CD4-positive, alpha-beta memory T cell (primary cell): ENCODE measurements at regions not wholly inside any gene's neighbourhood (a gene's known extent, or its start where the extent isn't known, plus 50 kb on each side); places are given as distances from the start of the nearest gene placed in this dataset.

Experiments
- CTCF ChIA-PET: fragments of 350-600 bp; sonication (Branson Sonifier 250); formaldehyde crosslinking; loops from one replicate; lab custom pipeline; 2021; ENCODE audit warnings: inconsistent platforms; ENCODE audit not compliant: partially characterized antibody; lab: Charles Lee
- POLR2A ChIA-PET: fragments of 350-600 bp; sonication (Branson Sonifier 250); formaldehyde crosslinking; loops from one replicate; lab custom pipeline; 2021; ENCODE audit not compliant: partially characterized antibody; lab: Charles Lee
- DNase-seq, 5 donors: peaks; one replicate each; pipeline versions ENCODE4 v3.0.0 to v3.0.0-alpha.2; 2020 to 2022; ENCODE audit warnings: mixed read lengths in 1 of 5
- H3K27ac ChIP-seq: one replicate; pipeline ENCODE4 v1.7.0; 2013; ENCODE audit warnings: low read depth, low read length
- H3K27me3 ChIP-seq: 2 replicates; pipeline ENCODE4 v1.7.0; 2013; ENCODE audit warnings: mild to moderate bottlenecking, low read length, moderate library complexity; ENCODE audit not compliant: insufficient read depth
- H3K36me3 ChIP-seq: 2 replicates; pipeline ENCODE4 v1.7.0; 2013; ENCODE audit warnings: mild to moderate bottlenecking, low read length, moderate library complexity; ENCODE audit not compliant: insufficient read depth
- H3K4me1 ChIP-seq: 2 replicates; pipeline ENCODE4 v1.7.0; 2013; ENCODE audit warnings: mild to moderate bottlenecking, low read length, moderate library complexity; ENCODE audit not compliant: insufficient read depth
- H3K4me3 ChIP-seq, 2 donors: one replicate each; pipeline ENCODE4 v1.7.0; 2013; ENCODE audit warnings: low read length in 2 of 2, mild to moderate bottlenecking in 1 of 2
- H3K9me3 ChIP-seq, 2 donors: one replicate each; pipeline ENCODE4 v1.7.0; 2013; ENCODE audit warnings: low read length in 2 of 2, control low read depth in 1 of 2; ENCODE audit not compliant: control insufficient read depth in 1 of 2
- H3K27ac Mint-ChIP-seq, 7 donors: one replicate each; pipeline ENCODE4 v1.8.0; 2020 to 2021; ENCODE audit warnings: mixed read lengths in 7 of 7, mild to moderate bottlenecking in 6 of 7, inconsistent platforms in 3 of 7, moderate library complexity in 3 of 7
- H3K27me3 Mint-ChIP-seq, 2 donors: one replicate each; pipeline ENCODE4 v1.8.0; 2020 to 2021; ENCODE audit warnings: mixed read lengths in 2 of 2
- H3K36me3 Mint-ChIP-seq, 2 donors: one replicate each; pipeline ENCODE4 v1.8.0; 2020 to 2021; ENCODE audit warnings: mixed read lengths in 2 of 2, inconsistent platforms in 1 of 2, mild to moderate bottlenecking in 1 of 2
- H3K4me1 Mint-ChIP-seq, 4 donors: one replicate each; pipeline ENCODE4 v1.8.0; 2020 to 2021; ENCODE audit warnings: mixed read lengths in 4 of 4, mild to moderate bottlenecking in 1 of 4
- H3K4me3 Mint-ChIP-seq, 8 donors: one replicate each; pipeline ENCODE4 v1.8.0; 2020 to 2021; ENCODE audit warnings: mixed read lengths in 8 of 8, mild to moderate bottlenecking in 7 of 8, moderate library complexity in 6 of 8, inconsistent platforms in 3 of 8
- H3K9me3 Mint-ChIP-seq, 8 donors: one replicate each; pipeline ENCODE4 v1.8.0; 2020 to 2021; ENCODE audit warnings: mixed read lengths in 8 of 8, mild to moderate bottlenecking in 5 of 8, inconsistent platforms in 3 of 8, moderate library complexity in 1 of 8
- intact Hi-C: fragments of 100-400 bp; cut with micrococcal nuclease; formaldehyde crosslinking; loops from one replicate; pipeline ENCODE4 v1.15.1; 2023

- Mint-ChIP-seq H3K9me3 (no peaks in the 10 kb centered on the region), H3K27ac (no peak overlapping the region), H3K27me3 (no peaks in the 10 kb centered on the region), H3K4me3 (no peak overlapping the region), H3K36me3 (no peaks in the 10 kb centered on the region), H3K4me1 (peaks cover 0 to 6% (median 0%) of the 10 kb centered on the region in 4 donors)
- H3K9me3 ChIP-seq = no peaks in the 10 kb centered on the region
- H3K4me3 ChIP-seq = no peak overlapping the region
- intact Hi-C loops = no loop called here
- CTCF ChIA-PET = no interaction called here
- H3K36me3 ChIP-seq = no peaks in the 10 kb centered on the region
- POLR2A ChIA-PET = no interaction called here
- no peaks in the 10 kb centered on the region for H3K27me3 ChIP-seq
- H3K4me1 ChIP-seq = no peaks in the 10 kb centered on the region
- no peak overlapping the region for H3K27ac ChIP-seq
- DNase-seq = no peak
These were observed 206.4 kb upstream of the SLC39A10 start for GRCh38 chr2:195450552-195451113.

- Histone ChIP-seq H3K4me3 (no peak overlapping the region), H3K36me3 (no peaks in the 10 kb centered on the region), H3K27me3 (no peaks in the 10 kb centered on the region), H3K4me1 (no peaks in the 10 kb centered on the region), H3K27ac (no peak overlapping the region), H3K9me3 (no peaks in the 10 kb centered on the region)
- H3K27ac Mint-ChIP-seq = no peak overlapping the region
- H3K4me3 Mint-ChIP-seq = no peak overlapping the region
- H3K4me1 Mint-ChIP-seq = peaks cover 0 to 4% (median 0%) of the 10 kb centered on the region in 4 donors
- no peak for DNase-seq
- H3K36me3 Mint-ChIP-seq = peaks cover 0 to 6% of the 10 kb centered on the region in 2 donors
- H3K9me3 Mint-ChIP-seq = peaks cover 0 to 13% (median 5%) of the 10 kb centered on the region in 8 donors
- ChIA-PET POLR2A (no interaction called here), CTCF (interaction anchor here (0.6 kb wide), 1 partner anchor 30 kb away, joined by 3 read pairs; no protein-coding TSS in a partner anchor)
- intact Hi-C loops = no loop called here
- H3K27me3 Mint-ChIP-seq = no peaks in the 10 kb centered on the region
These were observed 209.6 kb upstream of the SLC39A10 start for GRCh38 chr2:195447323-195447975.

- CTCF ChIA-PET = no interaction called here
- Histone ChIP-seq H3K27me3 (no peaks in the 10 kb centered on the region), H3K4me1 (no peaks in the 10 kb centered on the region), H3K9me3 (no peaks in the 10 kb centered on the region), H3K27ac (no peak overlapping the region), H3K36me3 (no peaks in the 10 kb centered on the region), H3K4me3 (no peak overlapping the region)
- intact Hi-C loops = no loop called here
- H3K27me3 Mint-ChIP-seq = no peaks in the 10 kb centered on the region
- H3K4me3 Mint-ChIP-seq = no peak overlapping the region
- POLR2A ChIA-PET = no interaction called here
- DNase-seq = no peak
- no peak overlapping the region for H3K27ac Mint-ChIP-seq
- H3K36me3 Mint-ChIP-seq = peaks cover 10 to 21% of the 10 kb centered on the region in 2 donors
- peaks cover 4 to 31% (median 23%) of the 10 kb centered on the region in 8 donors for H3K9me3 Mint-ChIP-seq
- H3K4me1 Mint-ChIP-seq = peaks cover 0 to 2% (median 0%) of the 10 kb centered on the region in 4 donors
These were observed 211.4 kb upstream of the SLC39A10 start for GRCh38 chr2:195445639-195446038.

GRCh38 chr2:195443926-195444325, 213.1 kb upstream of the SLC39A10 start:
- ChIA-PET CTCF (no interaction called here), POLR2A (no interaction called here)
- Mint-ChIP-seq H3K9me3 (peaks cover 4 to 36% (median 24%) of the 10 kb centered on the region in 8 donors), H3K4me1 (no peaks in the 10 kb centered on the region), H3K4me3 (no peak overlapping the region), H3K36me3 (peaks cover 11 to 21% of the 10 kb centered on the region in 2 donors), H3K27me3 (no peaks in the 10 kb centered on the region), H3K27ac (no peak overlapping the region)
- DNase-seq = no peak
- no peak overlapping the region for H3K27ac ChIP-seq
- no peaks in the 10 kb centered on the region for H3K4me1 ChIP-seq
- H3K4me3 ChIP-seq = no peak overlapping the region
- intact Hi-C loops = no loop called here
- no peaks in the 10 kb centered on the region for H3K9me3 ChIP-seq
- H3K27me3 ChIP-seq = no peaks in the 10 kb centered on the region
- H3K36me3 ChIP-seq = no peaks in the 10 kb centered on the region

- ChIA-PET POLR2A (interaction anchor here (0.6 kb wide), 1 partner anchor 50 kb away, joined by 3 read pairs; no protein-coding TSS in a partner anchor), CTCF (no interaction called here)
- peaks cover 4 to 36% (median 24%) of the 10 kb centered on the region in 8 donors for H3K9me3 Mint-ChIP-seq
- H3K27me3 Mint-ChIP-seq = no peaks in the 10 kb centered on the region
- Histone ChIP-seq H3K4me1 (no peaks in the 10 kb centered on the region), H3K27ac (no peak overlapping the region), H3K27me3 (no peaks in the 10 kb centered on the region), H3K4me3 (no peak overlapping the region), H3K9me3 (no peaks in the 10 kb centered on the region), H3K36me3 (no peaks in the 10 kb centered on the region)
- peak overlapping the region in 1 of 7 donors; percentile 13 for H3K27ac Mint-ChIP-seq
- DNase-seq = no peak
- intact Hi-C loops = no loop called here
- no peak overlapping the region for H3K4me3 Mint-ChIP-seq
- H3K36me3 Mint-ChIP-seq = peaks cover 11 to 21% of the 10 kb centered on the region in 2 donors
- H3K4me1 Mint-ChIP-seq = no peaks in the 10 kb centered on the region
These were observed 214.4 kb upstream of the SLC39A10 start for GRCh38 chr2:195442458-195443175.

GRCh38 chr2:195438692-195439091, 218.3 kb upstream of the SLC39A10 start:
- no peaks in the 10 kb centered on the region for H3K4me1 ChIP-seq
- H3K4me3 ChIP-seq = no peak overlapping the region
- H3K9me3 ChIP-seq = no peaks in the 10 kb centered on the region
- Mint-ChIP-seq H3K27ac (no peak overlapping the region), H3K36me3 (peaks cover 11 to 21% of the 10 kb centered on the region in 2 donors), H3K27me3 (no peaks in the 10 kb centered on the region), H3K9me3 (peaks cover 4 to 31% (median 24%) of the 10 kb centered on the region in 8 donors), H3K4me3 (no peak overlapping the region), H3K4me1 (no peaks in the 10 kb centered on the region)
- DNase-seq = no peak
- intact Hi-C loops = no loop called here
- POLR2A ChIA-PET = no interaction called here
- no peak overlapping the region for H3K27ac ChIP-seq
- no peaks in the 10 kb centered on the region for H3K36me3 ChIP-seq
- CTCF ChIA-PET = no interaction called here
- no peaks in the 10 kb centered on the region for H3K27me3 ChIP-seq

GRCh38 chr2:195437521-195437920, 219.5 kb upstream of the SLC39A10 start:
- H3K4me1 ChIP-seq = no peaks in the 10 kb centered on the region
- H3K4me3 ChIP-seq = no peak overlapping the region
- DNase-seq = peak in 1 of 5 donors; percentile 10
- H3K9me3 Mint-ChIP-seq = peaks cover 2 to 24% (median 21%) of the 10 kb centered on the region in 8 donors
- CTCF ChIA-PET = no interaction called here
- no peaks in the 10 kb centered on the region for H3K4me1 Mint-ChIP-seq
- no peak overlapping the region for H3K4me3 Mint-ChIP-seq
- H3K36me3 Mint-ChIP-seq = peaks cover 11 to 16% of the 10 kb centered on the region in 2 donors
- no peaks in the 10 kb centered on the region for H3K27me3 ChIP-seq
- no peaks in the 10 kb centered on the region for H3K27me3 Mint-ChIP-seq
- POLR2A ChIA-PET = no interaction called here
- H3K27ac ChIP-seq = no peak overlapping the region
- H3K9me3 ChIP-seq = no peaks in the 10 kb centered on the region
- no peaks in the 10 kb centered on the region for H3K36me3 ChIP-seq
- intact Hi-C loops = no loop called here
- H3K27ac Mint-ChIP-seq = no peak overlapping the region
